Smooth muscle cell of the brain vasculature (primary cell): ENCODE measurements at regions not wholly inside any gene's neighbourhood (a gene's known extent, or its start where the extent isn't known, plus 50 kb on each side); places are given as distances from the start of the nearest gene placed in this dataset.

Experiments used
- DNase-seq: peaks from one replicate; pipeline ENCODE4 v3.0.0-alpha.2; 2012; ENCODE audit warnings: low read depth, low spot score

DNA sequence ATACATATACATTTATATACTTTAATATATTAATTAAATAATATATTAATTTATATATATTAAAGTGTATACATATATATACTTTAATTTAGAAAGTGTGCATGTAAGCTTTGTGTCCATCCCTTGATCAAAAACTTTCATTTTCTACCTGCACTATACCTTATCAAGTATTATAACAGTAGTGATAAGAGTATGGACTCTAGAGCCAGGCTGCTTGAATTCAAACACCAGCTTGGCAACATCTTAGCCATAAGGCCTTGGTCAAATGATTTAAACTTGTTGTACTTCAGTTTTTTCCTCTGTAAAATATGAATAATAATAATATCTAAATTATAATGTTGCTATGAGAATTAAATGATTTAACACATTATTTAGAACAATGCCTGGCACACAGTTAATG, 327.6 kb upstream of the NECTIN3 start:
- DNase-seq = no peak

DNA sequence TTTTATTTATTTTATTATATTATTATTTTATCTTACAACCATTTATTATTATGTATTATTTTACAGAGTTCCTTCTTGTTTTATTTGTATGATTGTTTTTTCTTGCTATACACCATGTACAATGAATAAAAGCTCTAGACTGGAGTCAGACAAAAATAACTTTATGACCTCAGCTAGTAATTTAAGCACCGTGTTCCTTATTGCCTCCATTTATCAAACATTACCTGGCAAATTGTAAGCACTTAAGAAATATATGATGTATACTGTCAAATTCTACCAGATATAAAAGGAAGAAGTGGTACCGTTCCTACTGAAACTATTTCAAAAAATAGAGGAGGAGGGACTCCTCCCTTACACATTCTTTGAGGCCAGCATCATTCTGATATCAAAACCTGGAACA, 326.9 kb upstream of the NECTIN3 start:
- no peak for DNase-seq

DNA sequence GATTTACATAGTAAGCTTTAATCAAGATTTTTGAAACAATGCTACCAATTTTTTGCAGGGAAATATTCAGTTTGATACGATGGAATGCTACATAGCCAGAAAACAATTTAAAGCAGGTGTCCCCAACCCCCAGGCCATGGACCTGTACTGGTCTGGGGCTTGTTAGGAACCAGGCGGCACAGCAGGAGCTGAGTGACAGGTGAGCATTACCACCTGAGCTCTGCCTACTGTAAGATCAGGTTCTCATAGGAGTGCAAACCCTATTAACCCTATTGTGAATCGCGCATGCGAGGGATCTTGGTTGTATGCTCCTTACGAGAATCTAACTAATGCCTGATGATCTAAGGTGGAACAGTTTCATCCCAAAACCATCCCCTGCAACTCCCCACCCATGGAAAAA, 322.6 kb upstream of the NECTIN3 start:
- DNase-seq = no peak

DNA sequence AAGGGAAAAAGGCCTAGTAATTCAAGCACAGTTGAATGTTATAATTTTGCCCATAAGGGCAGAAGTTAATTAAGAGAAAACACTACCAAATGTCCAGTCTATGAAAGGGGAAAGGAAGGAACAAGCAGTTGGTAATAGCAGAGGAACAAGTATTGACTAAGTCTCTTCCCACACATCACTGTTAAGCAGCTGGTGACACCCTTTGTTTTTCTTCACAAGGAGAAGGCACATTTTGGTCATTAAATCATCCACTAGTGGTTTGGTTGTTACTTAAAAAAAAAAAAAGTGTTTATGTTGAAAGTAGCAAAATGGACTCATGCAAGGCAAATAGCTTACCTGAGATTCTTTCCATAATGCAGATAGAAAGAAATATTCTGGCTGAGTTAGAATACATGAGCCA, 321.4 kb upstream of the NECTIN3 start:
- DNase-seq = no peak

DNA sequence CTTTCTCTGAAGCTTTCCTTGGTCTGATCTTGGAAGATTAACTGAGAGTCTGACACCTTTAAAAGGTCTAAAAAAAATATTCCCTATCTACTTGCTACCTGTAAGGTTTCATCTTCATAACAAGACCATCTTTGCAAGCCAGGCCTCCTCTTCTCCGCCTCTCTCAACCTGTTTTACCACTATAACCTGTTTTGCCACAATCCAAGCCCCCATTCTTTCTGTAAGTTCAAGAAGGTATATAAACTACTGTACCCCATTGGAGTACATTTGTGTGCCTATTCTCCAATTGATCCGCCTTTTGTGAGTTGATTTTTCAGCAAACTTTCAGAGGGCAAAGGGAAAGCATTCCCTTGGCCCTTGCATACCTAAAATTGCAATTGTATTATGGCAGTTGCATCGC, 319.3 kb upstream of the NECTIN3 start:
- DNase-seq = no peak

DNA sequence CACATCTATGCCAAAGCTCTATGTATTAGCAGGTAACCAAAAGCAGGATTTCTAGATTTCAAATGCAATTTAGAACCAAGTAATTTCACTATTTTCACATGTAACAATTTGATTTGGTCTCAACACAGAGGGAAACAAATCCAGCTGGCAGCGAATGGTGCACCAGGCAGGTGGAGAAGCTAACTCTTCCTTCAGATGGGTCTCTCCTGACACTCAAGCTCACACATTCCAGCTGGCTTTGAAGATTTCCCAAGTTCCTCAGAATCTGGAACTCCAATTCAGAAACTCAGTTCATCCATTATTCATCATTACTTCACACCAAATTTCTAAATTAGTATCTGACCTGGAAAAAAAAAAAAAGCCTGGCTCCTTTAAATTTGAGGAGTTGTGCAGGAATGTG, 318.1 kb upstream of the NECTIN3 start:
- DNase-seq = no peak

DNA sequence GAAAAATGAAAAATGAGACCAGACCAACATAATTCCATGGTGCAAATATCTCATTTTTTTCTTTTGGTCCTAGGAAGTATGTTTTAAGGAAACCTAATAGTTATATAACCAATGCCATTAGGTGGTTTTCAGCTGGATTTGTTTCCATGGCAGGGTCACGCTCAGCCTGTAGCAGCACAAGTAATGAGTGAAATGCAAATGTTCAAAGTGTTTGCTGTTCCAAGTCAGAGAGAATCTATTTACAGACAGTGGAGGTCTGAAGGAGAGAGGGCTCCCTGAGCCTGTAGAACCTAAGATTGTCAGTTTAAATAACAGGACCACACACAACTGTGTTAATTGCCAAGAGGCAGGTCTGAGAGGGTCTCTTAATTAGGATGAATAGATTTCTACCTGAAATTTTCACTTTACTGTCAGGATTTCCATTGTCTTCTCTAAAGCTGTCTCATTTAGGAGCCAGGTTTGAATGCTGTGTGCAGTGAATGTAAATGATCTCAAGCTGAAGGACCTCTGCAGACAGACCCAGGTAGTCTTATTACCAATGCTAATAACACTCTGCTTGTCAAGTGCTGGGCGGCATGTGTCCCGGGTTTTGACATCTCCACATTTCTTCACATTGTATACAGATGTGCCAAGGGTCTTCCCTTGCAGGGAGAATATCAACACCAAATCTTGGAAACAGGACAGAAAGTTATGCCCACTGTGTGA, 317.3 kb upstream of the NECTIN3 start:
- no peak for DNase-seq

DNA sequence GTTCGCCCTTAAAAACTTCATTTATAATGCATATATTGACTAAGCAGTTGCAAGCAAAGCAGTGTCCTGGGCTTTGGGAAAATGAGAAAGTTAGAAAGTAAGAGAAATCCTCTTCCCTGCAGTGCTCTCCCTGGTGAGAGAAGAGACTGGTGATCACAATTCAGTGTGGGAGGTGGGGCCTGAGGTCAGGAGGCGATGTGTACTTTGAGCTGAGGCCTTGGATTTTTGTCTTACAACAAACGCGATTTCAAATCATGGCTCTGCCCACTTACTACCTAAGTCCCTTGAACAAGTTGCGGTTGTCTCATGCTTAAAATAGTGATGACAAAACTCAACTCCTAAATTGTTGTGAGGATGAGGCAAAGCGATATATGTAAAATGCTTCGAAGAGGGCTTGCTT, 316.3 kb upstream of the NECTIN3 start:
- DNase-seq = no peak

DNA sequence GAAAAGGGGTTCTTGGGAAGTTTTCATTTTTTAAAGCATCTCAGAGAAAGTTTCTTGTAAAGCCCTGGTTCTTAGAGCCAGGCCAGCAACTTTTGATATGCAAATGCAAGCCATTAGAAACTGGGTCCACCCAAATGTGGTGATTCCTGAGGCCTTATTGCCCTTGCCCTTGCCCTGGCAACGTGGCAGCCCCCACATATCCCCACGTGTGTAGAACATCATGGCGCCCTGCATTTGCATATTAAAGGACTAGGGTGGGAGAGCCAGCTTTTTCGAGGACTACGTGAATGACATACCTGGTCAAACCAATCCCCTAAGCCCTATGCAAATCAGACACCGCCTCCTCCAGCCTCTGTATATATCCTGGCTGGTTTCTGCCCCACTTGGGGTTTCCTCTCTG, 314.9 kb upstream of the NECTIN3 start:
- no peak for DNase-seq

DNA sequence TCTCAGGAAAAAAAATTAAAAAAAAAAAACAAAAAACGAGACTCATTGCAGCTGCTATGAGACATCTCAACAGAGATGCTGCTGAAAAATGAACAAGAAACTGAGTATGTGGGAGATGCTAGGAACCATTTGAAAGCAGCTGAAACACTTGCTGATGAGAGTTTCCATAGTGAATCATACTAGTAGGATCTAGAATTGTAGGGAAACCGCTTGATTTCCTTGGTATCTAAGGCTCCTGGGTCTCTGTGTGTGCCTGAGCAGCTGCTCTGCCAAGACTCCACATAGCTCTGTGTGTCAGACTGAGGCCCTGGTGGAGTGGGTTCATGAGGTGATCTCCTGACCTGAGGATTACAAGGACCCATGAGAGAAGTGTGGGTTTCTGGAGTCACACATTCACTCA, 313.4 kb upstream of the NECTIN3 start:
- no peak for DNase-seq

DNA sequence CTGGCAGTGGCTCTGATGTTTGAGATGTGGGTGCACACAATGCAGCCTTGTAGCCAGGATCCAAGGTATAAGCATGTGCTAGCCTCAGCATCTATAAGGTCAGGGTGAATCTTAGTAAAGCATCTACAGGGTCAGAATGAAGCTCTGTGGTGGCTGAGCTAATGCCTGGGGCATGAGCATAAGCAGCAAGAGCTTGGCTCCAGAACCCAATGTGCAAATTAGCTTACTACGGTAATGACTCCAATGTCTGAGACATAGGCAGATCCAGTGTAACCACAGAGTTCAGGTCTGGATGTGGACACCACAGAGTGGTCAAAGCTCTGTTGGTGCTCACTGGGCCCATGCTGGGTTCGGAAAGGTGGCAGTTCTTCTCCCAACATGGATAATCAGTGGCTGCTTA, 304.5 kb upstream of the NECTIN3 start:
- no peak for DNase-seq

DNA sequence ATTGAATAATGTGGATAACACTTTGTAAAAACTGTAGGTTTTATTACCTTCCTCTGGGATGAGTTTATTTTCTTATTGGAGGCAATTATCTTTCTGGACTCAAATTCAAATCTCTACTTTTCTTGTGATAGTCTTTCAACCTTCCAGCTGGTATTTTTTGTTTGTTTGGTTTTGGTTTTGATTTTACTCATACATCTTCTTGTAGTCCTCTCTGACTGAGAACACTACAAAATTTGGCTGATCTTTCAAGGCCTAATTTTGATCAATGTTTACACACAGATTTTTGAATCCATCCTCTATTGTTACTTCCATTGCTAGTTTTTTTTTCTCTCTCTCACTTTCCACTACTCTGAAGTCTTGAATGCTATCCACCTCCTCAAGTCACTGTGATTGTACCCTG, 303.8 kb upstream of the NECTIN3 start:
- no peak for DNase-seq

DNA sequence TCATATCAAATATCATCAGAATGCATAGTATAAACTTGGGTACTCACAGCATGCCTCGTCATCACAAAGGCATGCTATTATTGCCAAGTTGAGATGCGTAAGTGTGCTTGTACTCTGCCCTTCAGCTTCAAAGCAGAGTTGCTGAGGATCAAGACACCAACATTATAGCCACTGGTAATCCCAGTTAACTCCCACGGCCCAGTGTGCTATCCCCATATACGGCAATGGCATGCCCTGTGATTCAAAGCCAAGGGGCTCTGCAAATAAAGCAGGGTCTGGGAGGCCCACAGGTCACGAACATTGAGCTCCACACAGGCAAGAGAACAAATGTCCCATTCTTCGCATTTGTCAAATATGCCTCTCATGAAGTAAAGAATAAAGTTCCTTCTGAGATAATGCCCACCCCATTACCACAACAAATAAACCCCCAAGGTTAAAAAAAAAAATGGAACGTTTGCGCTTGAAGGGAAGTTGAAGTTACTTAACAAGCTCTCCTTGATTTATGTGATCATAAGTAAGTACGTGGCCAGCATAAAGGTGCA, 298.1 kb upstream of the NECTIN3 start:
- DNase-seq = peak; percentile 59

DNA sequence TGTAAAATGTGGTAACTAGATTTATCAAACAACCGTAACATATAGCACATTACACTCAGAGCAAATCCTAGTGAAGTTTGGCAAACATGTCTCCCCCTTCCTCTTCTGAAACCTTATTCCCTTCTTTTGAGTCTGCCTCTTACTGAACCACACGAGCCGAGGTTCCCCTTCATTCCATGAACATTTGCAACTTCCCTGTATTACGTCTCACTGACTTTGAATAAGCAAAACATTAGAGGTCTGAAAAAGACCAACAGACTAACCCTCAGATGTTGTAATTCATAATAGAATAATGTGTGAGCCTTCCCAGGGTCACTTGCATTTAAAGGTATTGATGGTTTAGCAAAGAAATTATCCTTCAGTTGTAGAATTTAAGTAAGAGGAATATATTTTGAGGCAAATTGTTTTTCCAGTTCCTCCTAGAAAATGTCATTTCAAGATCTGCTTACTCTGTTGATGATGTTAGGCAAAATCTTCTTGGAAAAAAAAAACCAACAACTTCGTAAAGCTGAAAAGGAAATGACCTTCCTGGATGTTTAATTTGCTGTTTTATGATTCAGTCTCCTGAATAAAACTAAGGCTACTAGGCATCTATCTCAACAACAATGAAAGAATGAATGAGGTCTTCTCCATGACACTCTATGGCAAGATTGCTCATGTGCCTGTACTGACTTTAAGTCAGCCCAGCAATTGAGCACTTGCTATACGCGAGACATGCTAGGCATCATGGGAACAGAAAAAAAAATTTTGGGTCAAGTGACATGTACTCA, 296.9 kb upstream of the NECTIN3 start:
- DNase-seq = no peak

DNA sequence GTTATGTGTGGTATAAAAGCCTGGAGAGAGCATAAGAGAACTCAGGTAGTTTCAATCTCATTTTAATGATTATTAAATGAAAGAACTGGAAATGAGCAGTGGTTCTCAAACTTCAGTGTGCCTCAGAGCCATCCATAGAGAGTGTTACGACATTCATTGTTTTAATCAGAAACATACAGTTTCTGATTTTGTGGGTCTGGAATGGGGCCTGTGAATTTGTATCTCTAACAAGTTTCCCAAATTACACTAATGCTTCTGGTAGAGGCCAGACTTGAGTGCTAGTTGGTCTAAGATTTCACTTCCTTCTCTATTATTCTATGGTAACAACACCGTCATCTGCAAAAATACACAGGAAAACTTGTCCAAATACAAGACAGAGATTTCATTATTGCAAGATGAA, 292.0 kb upstream of the NECTIN3 start:
- DNase-seq = no peak

DNA sequence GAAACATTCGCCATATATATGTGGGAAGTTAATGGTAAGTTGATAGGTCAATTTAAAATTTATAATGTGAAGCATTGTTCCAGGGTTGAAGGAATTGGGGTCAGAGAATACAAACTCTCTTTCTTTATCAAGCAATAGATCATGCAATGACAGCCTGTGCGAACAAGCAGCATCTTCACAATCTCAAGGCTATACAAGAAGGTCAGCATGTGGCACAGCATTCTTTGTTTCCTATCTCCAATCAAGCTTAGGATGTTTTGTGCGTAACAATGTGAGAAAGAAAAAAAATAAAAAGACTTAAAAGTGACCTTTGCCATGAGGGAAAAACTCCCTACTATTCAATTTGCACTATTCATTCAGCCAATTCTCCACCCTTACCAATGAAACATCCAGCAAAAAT, 288.1 kb upstream of the NECTIN3 start:
- DNase-seq = no peak

DNA sequence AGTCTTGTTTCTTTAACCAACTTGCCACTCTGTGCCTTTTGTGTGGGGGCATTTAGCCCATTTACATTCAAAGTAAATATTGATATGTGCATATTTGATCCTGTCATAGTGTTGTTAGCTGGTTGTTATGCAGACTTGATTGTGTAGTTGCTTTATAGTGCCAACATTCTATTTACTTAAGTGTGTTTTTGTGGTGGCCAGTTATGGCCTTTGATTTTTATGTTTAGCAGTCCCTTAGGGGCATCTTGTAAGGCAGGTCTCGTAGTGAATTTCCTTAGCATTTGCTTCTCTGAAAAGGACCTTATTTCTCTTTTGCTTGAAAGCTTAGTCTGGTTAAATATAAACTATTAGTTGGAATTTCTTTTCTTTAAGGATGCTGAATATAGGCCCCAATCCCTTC, 282.8 kb upstream of the NECTIN3 start:
- DNase-seq = no peak

DNA sequence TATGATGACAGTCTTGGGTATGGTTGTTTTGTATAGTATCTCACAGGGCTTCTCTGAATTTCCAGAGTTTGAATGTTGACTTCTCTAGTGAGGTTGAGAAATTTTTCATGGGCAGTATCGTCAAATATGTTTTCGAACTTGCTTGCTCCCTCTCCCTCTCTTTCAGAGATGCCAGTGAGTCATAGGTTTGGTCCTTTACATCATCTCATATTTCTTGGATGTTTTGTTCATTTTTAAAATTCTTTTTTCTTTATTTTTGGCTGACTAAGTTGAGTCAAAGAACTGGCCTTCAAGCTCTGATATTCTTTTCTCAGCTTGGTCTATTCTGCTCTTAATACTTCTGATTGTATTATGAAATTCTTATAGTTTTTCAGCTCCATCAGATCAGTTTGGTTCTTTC, 282.3 kb upstream of the NECTIN3 start:
- DNase-seq = no peak

DNA sequence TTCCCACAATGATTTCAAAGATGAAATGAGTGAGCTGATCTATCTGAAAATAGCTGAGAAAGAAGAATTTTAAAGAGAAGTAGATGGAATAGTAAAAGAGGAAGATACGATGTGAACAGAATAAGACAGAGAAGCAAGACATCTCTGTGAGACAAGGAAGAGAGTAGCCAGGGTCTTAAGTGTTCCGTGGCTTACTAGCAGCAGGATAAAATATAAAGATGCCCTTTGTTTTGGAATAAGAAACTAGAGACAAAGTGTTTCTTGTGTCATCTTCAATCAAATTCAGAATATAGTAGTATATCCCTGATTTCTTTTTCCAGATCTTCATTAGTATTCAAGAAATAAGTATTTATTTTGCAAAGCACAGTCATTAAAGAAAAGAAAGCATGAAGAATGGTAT, 281.0 kb upstream of the NECTIN3 start:
- DNase-seq = no peak

DNA sequence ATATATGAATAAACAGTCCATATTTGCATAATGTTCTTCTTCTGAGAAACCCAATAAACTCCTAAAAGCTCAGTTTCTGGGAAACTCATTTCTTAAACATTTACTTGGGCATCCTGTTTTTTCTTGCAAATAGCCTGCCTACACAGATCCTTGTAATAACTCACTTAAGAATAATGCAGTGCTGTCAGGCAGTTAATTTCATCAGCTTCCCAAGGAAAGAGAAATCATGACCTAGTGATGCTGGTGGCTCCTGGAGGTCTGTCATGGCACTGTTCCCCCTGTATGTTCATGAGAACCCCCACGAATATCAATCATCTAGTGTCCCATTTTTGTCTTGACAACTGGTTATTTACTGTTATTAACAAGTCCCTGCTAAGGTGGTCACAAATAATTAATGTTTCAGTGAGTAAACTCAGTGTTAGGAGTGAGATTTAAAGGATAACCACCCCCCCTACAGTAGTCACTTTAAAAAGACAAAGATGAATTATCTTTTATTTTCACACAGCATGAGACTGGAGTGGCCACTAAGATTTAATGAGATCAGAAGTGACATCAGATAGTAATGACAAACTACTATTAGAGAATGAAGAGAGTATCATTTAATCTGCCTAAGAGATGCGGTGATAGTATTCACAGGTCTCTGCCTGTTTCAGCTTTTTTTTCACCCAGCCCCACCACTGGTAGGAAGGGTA, 279.5 kb upstream of the NECTIN3 start:
- DNase-seq = no peak

DNA sequence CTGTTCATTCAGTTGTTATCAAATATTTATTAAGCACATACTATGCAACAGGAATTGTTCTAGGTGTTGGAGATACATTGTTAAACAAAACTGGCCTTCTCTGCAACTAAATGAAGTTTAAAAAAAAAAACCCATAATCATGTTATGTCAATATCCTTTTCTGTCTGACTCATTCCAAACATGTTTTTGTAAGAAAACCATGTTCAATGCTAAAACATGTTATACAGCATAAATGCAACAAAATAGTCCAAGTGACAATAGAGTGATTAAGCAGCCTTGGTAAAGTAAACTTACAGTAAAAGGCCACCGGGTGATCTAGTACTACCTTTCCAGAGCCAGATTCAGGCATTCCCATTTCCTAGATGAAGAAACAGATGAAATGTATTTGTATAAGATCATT, 278.0 kb upstream of the NECTIN3 start:
- no peak for DNase-seq

DNA sequence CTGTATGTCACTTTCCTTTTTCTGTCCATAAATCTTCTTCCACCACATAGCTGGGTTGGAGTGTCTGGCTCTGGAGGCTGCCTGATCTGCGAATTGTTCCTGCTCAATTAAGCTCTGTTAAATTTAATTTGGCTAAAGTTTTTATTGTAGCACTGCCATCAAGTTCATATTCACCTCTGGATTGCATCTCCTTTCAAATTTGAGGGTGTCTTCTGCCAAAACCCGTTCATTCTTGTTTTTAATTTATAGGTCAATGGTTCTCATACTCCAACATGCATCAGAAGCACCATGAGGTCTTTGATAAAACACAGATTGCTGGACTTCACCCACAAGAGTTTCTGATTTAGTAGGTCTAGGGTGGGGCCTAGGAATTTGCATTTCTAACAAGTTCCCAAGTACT, 276.5 kb upstream of the NECTIN3 start:
- DNase-seq = no peak

DNA sequence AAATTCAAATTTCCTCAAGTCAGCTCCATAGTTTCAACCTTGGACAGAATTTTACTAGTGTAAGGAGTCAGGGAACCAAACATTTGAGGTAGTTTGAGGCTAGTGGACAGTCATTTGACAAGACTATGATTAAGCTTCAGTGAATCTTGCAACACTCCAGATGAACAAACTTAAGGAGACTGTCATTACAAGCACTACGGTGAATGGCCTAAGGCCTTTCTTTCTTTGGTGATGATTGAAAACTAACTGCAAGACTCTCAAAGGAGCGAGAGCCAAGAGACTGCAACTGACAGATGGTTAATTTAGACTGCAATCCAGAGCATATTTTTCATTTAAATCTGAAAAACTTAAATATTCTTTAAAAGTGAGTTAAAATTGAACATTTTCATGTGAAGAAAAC, 272.3 kb upstream of the NECTIN3 start:
- DNase-seq = no peak
